ENCODE measurements at regions not wholly inside any gene's neighbourhood (a gene's known extent, or its start where the extent isn't known, plus 50 kb on each side); places are given as distances from the start of the nearest gene placed in this dataset.

GRCh38 chr10:71052076-71052660, 160.2 kb upstream of the UNC5B start:
- no peak overlapping the region for H3K4me2 ChIP-seq (ENCODE audit: low read length)
- DNase-seq, result no peak
- H2AK5ac ChIP-seq (ENCODE audit: low read length), result no peak overlapping the region
- H3K27me3 ChIP-seq (ENCODE audit: insufficient read depth, low read length, poor library complexity), result no peaks in the 10 kb centered on the region
- no peaks in the 10 kb centered on the region for H3K79me1 ChIP-seq (ENCODE audit: low read length)
- H3K4me3 ChIP-seq (ENCODE audit: low read length), result no peak overlapping the region
- no peak overlapping the region for H2BK5ac ChIP-seq (ENCODE audit: low read length)
- no peak overlapping the region for H4K5ac ChIP-seq (ENCODE audit: low read length)
- H3K9ac ChIP-seq (ENCODE audit: low read length), result no peak overlapping the region
- H3K79me2 ChIP-seq (ENCODE audit: control insufficient read depth, insufficient read depth, low read length), result no peaks in the 10 kb centered on the region
- no peak overlapping the region for H3K23ac ChIP-seq (ENCODE audit: low read length)
- H2BK15ac ChIP-seq (replicated peaks; ENCODE audit: low read depth), result no peak overlapping the region
- H3K4me1 ChIP-seq (ENCODE audit: control insufficient read depth, low read depth, low read length), result no peaks in the 10 kb centered on the region
- H3K4ac ChIP-seq (ENCODE audit: low read depth, low read length), result no peak overlapping the region
- no peaks in the 10 kb centered on the region for H3K36me3 ChIP-seq (ENCODE audit: control insufficient read depth, insufficient read depth, low read length)
- no peak overlapping the region for H4K8ac ChIP-seq (ENCODE audit: low read depth, low read length)
- H3K18ac ChIP-seq (ENCODE audit: low read length), result no peak overlapping the region
- no peak overlapping the region for H3K56ac ChIP-seq (ENCODE audit: low read length)
- no CpG with 5 or more reads among the region's 9 CpGs for WGBS (ENCODE audit: extremely low coverage, insufficient coverage, low lambda C conversion rate)
- no peak overlapping the region for H2BK120ac ChIP-seq (ENCODE audit: low read depth, low read length)
- H3K27ac ChIP-seq (ENCODE audit: low read depth, low read length), result no peak overlapping the region

GRCh38 chr10:71052708-71053107, 159.7 kb upstream of the UNC5B start:
- no peaks in the 10 kb centered on the region for H3K4me1 ChIP-seq (ENCODE audit: control insufficient read depth, low read depth, low read length)

GRCh38 chr10:71053169-71053895, 159.0 kb upstream of the UNC5B start:
- Histone ChIP-seq H3K27ac (ENCODE audit: low read depth, low read length) (no peak overlapping the region), H3K18ac (ENCODE audit: low read length) (no peak overlapping the region), H3K9ac (ENCODE audit: low read length) (no peak overlapping the region), H2BK5ac (ENCODE audit: low read length) (no peak overlapping the region), H3K4me2 (ENCODE audit: low read length) (no peak overlapping the region), H4K8ac (ENCODE audit: low read depth, low read length) (no peak overlapping the region), H2AK5ac (ENCODE audit: low read length) (no peak overlapping the region), H3K79me1 (ENCODE audit: low read length) (no peaks in the 10 kb centered on the region), H2BK120ac (ENCODE audit: low read depth, low read length) (no peak overlapping the region), H4K5ac (ENCODE audit: low read length) (no peak overlapping the region), H3K4ac (ENCODE audit: low read depth, low read length) (no peak overlapping the region), H3K79me2 (ENCODE audit: control insufficient read depth, insufficient read depth, low read length) (no peaks in the 10 kb centered on the region), H3K4me3 (ENCODE audit: low read length) (no peak overlapping the region), H3K56ac (ENCODE audit: low read length) (no peak overlapping the region), H3K27me3 (ENCODE audit: insufficient read depth, low read length, poor library complexity) (no peaks in the 10 kb centered on the region), H3K23ac (ENCODE audit: low read length) (no peak overlapping the region), H3K4me1 (ENCODE audit: control insufficient read depth, low read depth, low read length) (no peaks in the 10 kb centered on the region), H2BK15ac (replicated peaks; ENCODE audit: low read depth) (no peak overlapping the region), H3K36me3 (ENCODE audit: control insufficient read depth, insufficient read depth, low read length) (no peaks in the 10 kb centered on the region)
- WGBS (ENCODE audit: extremely low coverage, insufficient coverage, low lambda C conversion rate), result no CpG with 5 or more reads among the region's 10 CpGs
- no peak for DNase-seq

More at GRCh38 chr10:71052708-71053107, 159.7 kb upstream of the UNC5B start:
- H3K36me3 ChIP-seq (ENCODE audit: control insufficient read depth, insufficient read depth, low read length), result no peaks in the 10 kb centered on the region
- no peak for DNase-seq
- no peaks in the 10 kb centered on the region for H3K79me2 ChIP-seq (ENCODE audit: control insufficient read depth, insufficient read depth, low read length)
- H4K5ac ChIP-seq (ENCODE audit: low read length), result no peak overlapping the region
- no peak overlapping the region for H2BK15ac ChIP-seq (replicated peaks; ENCODE audit: low read depth)
- no peak overlapping the region for H2BK120ac ChIP-seq (ENCODE audit: low read depth, low read length)
- no peak overlapping the region for H2AK5ac ChIP-seq (ENCODE audit: low read length)
- no peak overlapping the region for H3K9ac ChIP-seq (ENCODE audit: low read length)
- H3K27me3 ChIP-seq (ENCODE audit: insufficient read depth, low read length, poor library complexity), result no peaks in the 10 kb centered on the region
- no peak overlapping the region for H3K56ac ChIP-seq (ENCODE audit: low read length)
- no peak overlapping the region for H3K23ac ChIP-seq (ENCODE audit: low read length)
- H3K4me2 ChIP-seq (ENCODE audit: low read length), result no peak overlapping the region
- H3K27ac ChIP-seq (ENCODE audit: low read depth, low read length), result no peak overlapping the region
- no CpG with 5 or more reads among the region's 4 CpGs for WGBS (ENCODE audit: extremely low coverage, insufficient coverage, low lambda C conversion rate)
- no peak overlapping the region for H3K4me3 ChIP-seq (ENCODE audit: low read length)
- H3K79me1 ChIP-seq (ENCODE audit: low read length), result no peaks in the 10 kb centered on the region
- H3K4ac ChIP-seq (ENCODE audit: low read depth, low read length), result no peak overlapping the region
- H2BK5ac ChIP-seq (ENCODE audit: low read length), result no peak overlapping the region
- no peak overlapping the region for H4K8ac ChIP-seq (ENCODE audit: low read depth, low read length)
- H3K18ac ChIP-seq (ENCODE audit: low read length), result no peak overlapping the region

GRCh38 chr10:71058308-71058707, 154.1 kb upstream of the UNC5B start:
- Histone ChIP-seq H3K79me1 (ENCODE audit: low read length) (no peaks in the 10 kb centered on the region), H3K18ac (ENCODE audit: low read length) (no peak overlapping the region), H3K4me3 (ENCODE audit: low read length) (no peak overlapping the region), H3K36me3 (ENCODE audit: control insufficient read depth, insufficient read depth, low read length) (no peaks in the 10 kb centered on the region), H3K79me2 (ENCODE audit: control insufficient read depth, insufficient read depth, low read length) (no peaks in the 10 kb centered on the region), H3K4ac (ENCODE audit: low read depth, low read length) (no peak overlapping the region), H3K4me1 (ENCODE audit: control insufficient read depth, low read depth, low read length) (no peaks in the 10 kb centered on the region), H2AK5ac (ENCODE audit: low read length) (no peak overlapping the region), H3K4me2 (ENCODE audit: low read length) (no peak overlapping the region), H3K9ac (ENCODE audit: low read length) (no peak overlapping the region), H2BK5ac (ENCODE audit: low read length) (no peak overlapping the region), H2BK15ac (replicated peaks; ENCODE audit: low read depth) (no peak overlapping the region), H2BK120ac (ENCODE audit: low read depth, low read length) (no peak overlapping the region), H3K27ac (ENCODE audit: low read depth, low read length) (no peak overlapping the region), H4K8ac (ENCODE audit: low read depth, low read length) (no peak overlapping the region), H3K23ac (ENCODE audit: low read length) (no peak overlapping the region), H3K27me3 (ENCODE audit: insufficient read depth, low read length, poor library complexity) (no peaks in the 10 kb centered on the region), H3K56ac (ENCODE audit: low read length) (no peak overlapping the region), H4K5ac (ENCODE audit: low read length) (no peak overlapping the region)
- no CpG with 5 or more reads among the region's 4 CpGs for WGBS (ENCODE audit: extremely low coverage, insufficient coverage, low lambda C conversion rate)
- no peak for DNase-seq

- H2BK5ac ChIP-seq (ENCODE audit: low read length), result no peak overlapping the region
- H2BK120ac ChIP-seq (ENCODE audit: low read depth, low read length), result no peak overlapping the region
- no peak overlapping the region for H2AK5ac ChIP-seq (ENCODE audit: low read length)
- H3K27me3 ChIP-seq (ENCODE audit: insufficient read depth, low read length, poor library complexity), result no peaks in the 10 kb centered on the region
- no peak overlapping the region for H4K5ac ChIP-seq (ENCODE audit: low read length)
- no peak overlapping the region for H3K18ac ChIP-seq (ENCODE audit: low read length)
- no CpG with 5 or more reads among the region's 12 CpGs for WGBS (ENCODE audit: extremely low coverage, insufficient coverage, low lambda C conversion rate)
- no peak overlapping the region for H3K56ac ChIP-seq (ENCODE audit: low read length)
- no peaks in the 10 kb centered on the region for H3K4me1 ChIP-seq (ENCODE audit: control insufficient read depth, low read depth, low read length)
- H3K9ac ChIP-seq (ENCODE audit: low read length), result no peak overlapping the region
- H3K36me3 ChIP-seq (ENCODE audit: control insufficient read depth, insufficient read depth, low read length), result no peaks in the 10 kb centered on the region
- H3K4ac ChIP-seq (ENCODE audit: low read depth, low read length), result no peak overlapping the region
- DNase-seq, result no peak
- no peak overlapping the region for H3K23ac ChIP-seq (ENCODE audit: low read length)
- H3K79me1 ChIP-seq (ENCODE audit: low read length), result no peaks in the 10 kb centered on the region
- H3K4me3 ChIP-seq (ENCODE audit: low read length), result no peak overlapping the region
- no peak overlapping the region for H2BK15ac ChIP-seq (replicated peaks; ENCODE audit: low read depth)
- H4K8ac ChIP-seq (ENCODE audit: low read depth, low read length), result no peak overlapping the region
- H3K79me2 ChIP-seq (ENCODE audit: control insufficient read depth, insufficient read depth, low read length), result no peaks in the 10 kb centered on the region
- no peak overlapping the region for H3K4me2 ChIP-seq (ENCODE audit: low read length)
- H3K27ac ChIP-seq (ENCODE audit: low read depth, low read length), result no peak overlapping the region
Observed at GRCh38 chr10:71059054-71059818, 153.1 kb upstream of the UNC5B start.
